ENCODE measurements at regions not wholly inside any gene's neighbourhood (a gene's known extent, or its start where the extent isn't known, plus 50 kb on each side); places are given as distances from the start of the nearest gene placed in this dataset.

DNA sequence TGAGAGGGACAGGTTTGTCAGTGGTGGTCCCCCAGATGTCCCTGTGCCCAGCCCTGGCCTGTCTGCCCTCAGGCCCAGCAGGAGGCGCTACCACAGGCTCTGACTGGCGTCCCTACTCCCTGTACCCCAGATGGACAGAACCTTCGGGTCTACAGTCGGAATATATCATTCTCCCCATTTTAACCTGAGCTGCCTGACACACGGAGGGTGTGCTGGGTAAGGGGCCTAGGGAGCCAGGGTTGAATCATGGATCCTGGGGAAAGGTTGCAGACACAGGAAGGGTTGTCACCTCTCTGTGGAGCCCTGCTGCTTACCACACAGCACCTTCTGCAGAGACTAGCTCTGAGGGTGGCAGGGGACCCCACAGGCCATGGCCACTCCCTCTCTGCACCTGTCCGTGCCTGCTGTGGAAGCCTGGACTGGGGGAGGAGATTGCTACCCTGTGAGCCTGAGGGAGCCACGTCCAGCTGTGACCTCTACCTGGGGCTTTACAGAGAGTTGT, 162.2 kb upstream of the ZNF267 start:
- H3K27ac ChIP-seq (ENCODE audit: low read depth in 1 of 2, low read length in 1 of 2), result no peak overlapping the region
- TF ChIP-seq, protein P1, sequence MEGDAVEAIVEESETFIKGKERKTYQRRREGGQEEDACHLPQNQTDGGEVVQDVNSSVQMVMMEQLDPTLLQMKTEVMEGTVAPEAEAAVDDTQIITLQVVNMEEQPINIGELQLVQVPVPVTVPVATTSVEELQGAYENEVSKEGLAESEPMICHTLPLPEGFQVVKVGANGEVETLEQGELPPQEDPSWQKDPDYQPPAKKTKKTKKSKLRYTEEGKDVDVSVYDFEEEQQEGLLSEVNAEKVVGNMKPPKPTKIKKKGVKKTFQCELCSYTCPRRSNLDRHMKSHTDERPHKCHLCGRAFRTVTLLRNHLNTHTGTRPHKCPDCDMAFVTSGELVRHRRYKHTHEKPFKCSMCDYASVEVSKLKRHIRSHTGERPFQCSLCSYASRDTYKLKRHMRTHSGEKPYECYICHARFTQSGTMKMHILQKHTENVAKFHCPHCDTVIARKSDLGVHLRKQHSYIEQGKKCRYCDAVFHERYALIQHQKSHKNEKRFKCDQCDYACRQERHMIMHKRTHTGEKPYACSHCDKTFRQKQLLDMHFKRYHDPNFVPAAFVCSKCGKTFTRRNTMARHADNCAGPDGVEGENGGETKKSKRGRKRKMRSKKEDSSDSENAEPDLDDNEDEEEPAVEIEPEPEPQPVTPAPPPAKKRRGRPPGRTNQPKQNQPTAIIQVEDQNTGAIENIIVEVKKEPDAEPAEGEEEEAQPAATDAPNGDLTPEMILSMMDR (IDR thresholded peaks at IDR 0.05; ENCODE audit: control extremely low read depth, extremely low read depth), result no peak
- no peak for ATAC-seq (ENCODE audit: insufficient read depth, low FRiP score)

DNA sequence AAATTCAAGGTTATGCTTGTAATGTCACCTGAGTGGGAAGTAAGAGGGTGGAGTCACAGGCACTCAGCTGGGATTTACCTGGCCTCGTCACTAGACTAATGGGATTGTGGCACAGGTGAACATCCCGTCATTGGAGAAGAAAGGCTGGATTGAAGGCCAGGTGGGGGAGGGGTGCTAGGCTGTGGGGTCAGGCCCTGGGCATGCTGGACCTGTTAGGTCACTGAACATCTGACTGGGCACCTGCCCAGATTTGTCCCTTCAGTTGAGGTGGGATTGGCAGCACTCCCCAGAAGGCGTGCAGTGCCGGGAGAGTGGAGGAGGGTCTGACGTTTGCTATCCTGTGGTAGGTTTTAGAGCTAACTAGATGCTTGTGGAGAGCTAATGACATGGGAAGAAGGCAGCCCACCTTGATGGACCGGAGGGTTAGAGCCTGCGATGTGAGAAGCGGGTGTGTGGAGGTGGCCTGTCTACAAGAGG, 161.5 kb upstream of the ZNF267 start:
- peaks cover 0 to 3% (median 0%) of the 10 kb centered on the region in 4 donors for H3K9me3 ChIP-seq (ENCODE audit: control insufficient read depth in 4 of 4, insufficient read depth in 3 of 4, low read length in 3 of 4)
- WGBS, 2 donors, result 88 to 91% methylated on average over 8 of the region's 8 CpGs
- no peak overlapping the region for H3K9ac ChIP-seq (ENCODE audit: insufficient read depth in 1 of 2, low read length in 2 of 2)
- TF ChIP-seq, protein P1 (IDR thresholded peaks at IDR 0.05; ENCODE audit: control extremely low read depth, extremely low read depth), result no peak
- H3K27me3 ChIP-seq (ENCODE audit: control insufficient read depth in 3 of 3, insufficient read depth in 3 of 3, low read length in 2 of 3), result no peaks in the 10 kb centered on the region
- H3K36me3 ChIP-seq (ENCODE audit: control insufficient read depth in 4 of 4, insufficient read depth in 4 of 4, low read length in 4 of 4), result peaks cover 2 to 14% (median 6%) of the 10 kb centered on the region in 4 donors
- H3K27ac ChIP-seq (ENCODE audit: low read depth in 1 of 2, low read length in 1 of 2), result no peak overlapping the region
- H3K4me3 ChIP-seq, result no peak overlapping the region
- H3K4me1 ChIP-seq (ENCODE audit: control insufficient read depth in 5 of 5, insufficient read depth in 5 of 5, low read length in 5 of 5), result peaks cover 6 to 15% (median 10%) of the 10 kb centered on the region in 5 donors
- peak in 1 of 3 donors; percentile 4 for DNase-seq
- no peak for ATAC-seq (ENCODE audit: insufficient read depth, low FRiP score)

More for the DNA sequence above, 162.2 kb upstream of the ZNF267 start:
- WGBS, 2 donors, result 84 to 87% methylated on average over 7 of the region's 7 CpGs
- Histone ChIP-seq H3K4me1 (ENCODE audit: control insufficient read depth in 5 of 5, insufficient read depth in 5 of 5, low read length in 5 of 5) (peaks cover 6 to 15% (median 10%) of the 10 kb centered on the region in 5 donors), H3K36me3 (ENCODE audit: control insufficient read depth in 4 of 4, insufficient read depth in 4 of 4, low read length in 4 of 4) (peaks cover 2 to 21% (median 7%) of the 10 kb centered on the region in 4 donors), H3K9me3 (ENCODE audit: control insufficient read depth in 4 of 4, insufficient read depth in 3 of 4, low read length in 3 of 4) (peaks cover 0 to 3% (median 0%) of the 10 kb centered on the region in 4 donors), H3K27me3 (ENCODE audit: control insufficient read depth in 3 of 3, insufficient read depth in 3 of 3, low read length in 2 of 3) (no peaks in the 10 kb centered on the region), H3K4me3 (no peak overlapping the region), H3K9ac (ENCODE audit: insufficient read depth in 1 of 2, low read length in 2 of 2) (no peak overlapping the region)
- DNase-seq, result no peak

DNA sequence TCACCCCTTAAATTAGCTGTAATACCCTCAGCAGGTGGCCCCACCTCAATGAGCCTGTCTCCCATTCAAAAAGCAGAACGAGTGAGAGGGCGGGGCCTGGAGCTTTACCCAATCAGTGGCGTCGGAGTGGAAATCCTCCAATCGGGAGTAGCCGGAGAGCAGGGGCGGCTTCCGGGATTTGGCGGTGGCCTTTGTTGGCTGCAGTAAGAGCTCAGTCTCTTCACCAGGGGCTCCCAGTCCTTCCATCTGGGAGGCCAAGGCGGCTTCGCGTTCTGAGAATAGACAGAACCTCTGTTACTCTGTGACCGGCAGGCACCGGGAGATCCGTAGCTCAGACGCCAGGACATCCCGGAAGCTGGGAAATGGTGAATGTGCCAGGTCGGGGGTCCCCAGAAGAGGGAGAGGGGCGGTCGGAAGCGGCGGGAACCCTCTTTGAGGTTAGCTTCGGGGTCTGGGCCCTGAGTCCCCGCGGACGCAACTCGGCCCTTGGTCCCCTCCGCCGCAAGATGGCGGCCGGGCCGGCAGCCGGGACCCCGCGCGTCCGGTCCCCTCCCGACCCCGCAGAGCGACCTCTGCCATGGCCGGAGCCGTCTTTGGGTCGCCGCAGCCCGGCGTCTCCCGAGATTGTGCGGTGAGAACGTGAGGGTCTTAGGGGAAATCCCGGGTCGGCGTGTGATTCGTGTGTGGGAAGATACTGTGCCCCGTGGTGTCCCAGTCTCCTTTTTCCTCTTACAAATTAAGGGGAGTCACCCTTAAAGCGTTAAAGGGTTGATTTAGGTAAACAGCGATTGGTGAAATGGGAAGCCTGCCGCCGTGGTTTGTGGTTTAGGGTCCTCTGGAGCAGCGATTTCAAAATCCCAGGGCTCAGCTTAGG, 160.3 kb upstream of the ZNF267 start:
- Histone ChIP-seq H3K27me3 (ENCODE audit: control insufficient read depth in 3 of 3, insufficient read depth in 3 of 3, low read length in 2 of 3) (no peaks in the 10 kb centered on the region), H3K4me3 (peak overlapping the region; percentile 94), H3K36me3 (ENCODE audit: control insufficient read depth in 4 of 4, insufficient read depth in 4 of 4, low read length in 4 of 4) (peaks cover 2 to 5% (median 2%) of the 10 kb centered on the region in 4 donors), H3K9me3 (ENCODE audit: control insufficient read depth in 4 of 4, insufficient read depth in 3 of 4, low read length in 3 of 4) (peaks cover 0 to 3% (median 0%) of the 10 kb centered on the region in 4 donors), H3K9ac (ENCODE audit: insufficient read depth in 1 of 2, low read length in 2 of 2) (peak overlapping the region; percentile 82 to 94), H3K27ac (ENCODE audit: low read depth in 1 of 2, low read length in 1 of 2) (peak overlapping the region; percentile 94 to 98), H3K4me1 (ENCODE audit: control insufficient read depth in 5 of 5, insufficient read depth in 5 of 5, low read length in 5 of 5) (peaks cover 6 to 15% (median 10%) of the 10 kb centered on the region in 5 donors)
- peak; percentile 94 to 95 (median 95) for DNase-seq
- WGBS, 2 donors, result 0% methylated on average over 57 to 59 of the region's 59 CpGs
- TF ChIP-seq, protein P1 (IDR thresholded peaks at IDR 0.05; ENCODE audit: control extremely low read depth, extremely low read depth), result no peak
- ATAC-seq (ENCODE audit: insufficient read depth, low FRiP score), result peak; percentile 94

Data from lung (tissue), 11 donors.